Activated CD4-positive, alpha-beta T cell treated with anti-CD3 and anti-CD28 coated beads, Interleukin-2, Interleukin-6, amounts not matched to agents 100 ng/mL and 50 ng/mL, durations not matched to agents 16 hours and 8 hours (primary cell): ENCODE measurements at regions not wholly inside any gene's neighbourhood (a gene's known extent, or its start where the extent isn't known, plus 50 kb on each side); places are given as distances from the start of the nearest gene placed in this dataset.
"Not testable (repeated sequence)": the region's sequence is repeated elsewhere in the genome, so short reads cannot be mapped to it uniquely, and the experiment has no call there.

Experiments used
- DNase-seq: peaks from one replicate; pipeline ENCODE4 v3.0.0-alpha.2; 2020

DNA sequence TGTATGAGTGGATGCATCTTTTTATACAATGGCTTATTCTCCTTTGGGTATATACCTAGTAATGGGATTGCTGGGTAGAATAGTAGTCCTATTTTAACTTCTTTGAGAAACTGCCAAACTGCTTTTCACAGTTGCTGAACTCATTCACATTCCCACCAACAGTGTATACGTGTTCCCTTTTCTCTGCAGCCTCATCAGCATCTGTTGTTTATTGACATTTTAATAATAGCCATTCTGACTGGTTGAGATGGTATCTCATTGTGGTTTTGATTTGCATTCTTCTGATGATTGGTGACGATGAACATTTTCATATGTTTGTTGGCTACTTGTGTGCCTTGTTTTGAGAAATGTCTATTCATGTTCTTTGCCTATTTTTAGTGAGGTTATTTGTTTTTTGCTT lies 687.0 kb upstream of the EPHA5 start:
- DNase-seq, result no peak

DNA sequence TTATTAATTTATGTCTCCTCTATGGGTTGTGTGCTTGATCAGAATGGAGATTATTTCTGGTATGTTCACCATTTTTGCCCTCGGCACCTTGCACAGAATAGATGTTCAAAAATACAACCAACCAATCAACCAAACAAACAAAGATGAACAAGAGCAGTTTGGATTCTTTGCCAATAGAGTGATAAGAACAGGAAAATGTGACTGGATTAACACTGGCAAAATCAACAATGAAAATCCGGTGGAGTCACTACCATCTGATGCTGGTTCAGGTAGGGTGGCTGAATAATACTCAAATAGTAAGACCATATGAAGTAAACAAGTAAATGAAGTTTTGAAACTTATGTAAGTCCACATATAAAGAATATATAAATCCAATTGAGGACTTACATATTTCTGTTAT lies 685.0 kb upstream of the EPHA5 start:
- no peak for DNase-seq

DNA sequence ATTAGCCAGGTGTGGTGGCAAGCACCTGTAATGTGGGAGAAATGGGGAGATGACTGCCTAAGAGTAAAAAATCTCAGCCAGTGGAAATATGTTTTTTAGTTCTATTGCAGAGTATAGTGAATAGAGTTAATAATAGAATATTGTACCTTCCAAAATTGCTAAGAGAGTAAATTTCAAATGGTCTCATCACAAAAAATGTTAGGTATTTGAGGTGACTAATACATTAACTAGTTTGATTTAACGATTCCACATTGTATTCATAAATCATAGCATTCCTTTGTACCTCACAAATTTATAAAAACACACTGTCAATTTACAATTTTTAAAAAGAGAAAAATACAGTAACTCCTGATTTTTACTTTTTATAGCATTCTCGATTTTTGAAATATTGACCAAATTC lies 681.5 kb upstream of the EPHA5 start:
- DNase-seq, result no peak

DNA sequence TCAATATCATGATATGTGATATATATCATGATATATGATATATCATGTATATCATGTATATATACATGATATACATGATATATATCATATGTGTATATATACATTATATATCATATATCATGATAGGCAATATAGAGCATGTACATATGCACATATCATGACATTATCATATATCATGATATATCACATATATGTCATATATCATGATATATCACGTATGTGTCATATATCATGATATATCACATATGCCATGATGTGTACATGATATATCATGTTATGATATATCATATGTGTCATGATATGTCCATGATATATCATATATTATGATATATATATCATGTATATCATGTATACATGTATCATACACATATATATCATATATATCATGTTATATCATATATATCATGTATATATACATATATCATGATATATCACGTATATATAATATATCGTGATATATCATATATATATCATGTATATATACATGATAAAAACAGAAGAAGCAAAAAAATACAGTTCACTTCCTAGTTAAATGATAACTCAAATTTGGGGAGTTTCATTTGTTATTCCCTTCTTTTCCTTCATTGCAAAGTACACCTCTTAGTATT lies 670.1 kb upstream of the EPHA5 start:
- DNase-seq, result no peak

DNA sequence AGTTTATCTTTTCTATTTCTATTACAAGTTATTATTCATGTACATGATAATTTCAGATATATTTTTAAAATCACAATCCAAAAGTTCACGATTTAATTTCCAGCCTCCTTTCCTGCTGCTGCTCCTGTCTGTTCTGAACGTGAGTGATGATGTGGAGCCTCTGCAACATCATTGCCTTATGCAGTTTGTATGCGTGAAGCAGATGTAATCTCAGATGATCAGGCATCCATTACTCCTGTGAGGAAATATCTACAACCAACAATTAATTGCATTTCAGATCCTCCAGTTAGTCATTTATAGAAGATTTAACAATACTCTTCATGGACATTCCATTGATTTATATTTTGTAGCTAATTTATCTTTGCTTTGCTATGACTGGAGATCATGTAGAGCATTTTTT lies 668.7 kb upstream of the EPHA5 start:
- DNase-seq, result no peak

DNA sequence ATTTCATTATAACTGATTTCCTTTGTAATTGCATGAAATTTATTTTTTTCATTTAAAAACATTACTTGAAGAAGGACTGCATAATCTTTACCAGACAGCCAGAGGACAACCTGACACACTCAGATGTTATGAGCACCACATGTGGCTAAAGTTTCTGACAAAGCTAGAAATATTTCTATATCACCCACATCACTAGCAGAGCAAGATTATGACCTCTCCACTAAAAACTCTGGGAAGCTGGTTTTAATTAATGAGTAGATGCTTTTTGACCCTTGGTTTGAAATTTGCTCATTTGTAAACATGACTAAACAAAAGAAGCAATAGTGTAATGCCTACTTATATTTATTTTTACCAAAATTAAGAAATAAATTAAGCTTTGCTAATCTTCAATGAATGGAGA lies 661.5 kb upstream of the EPHA5 start:
- DNase-seq, result no peak

DNA sequence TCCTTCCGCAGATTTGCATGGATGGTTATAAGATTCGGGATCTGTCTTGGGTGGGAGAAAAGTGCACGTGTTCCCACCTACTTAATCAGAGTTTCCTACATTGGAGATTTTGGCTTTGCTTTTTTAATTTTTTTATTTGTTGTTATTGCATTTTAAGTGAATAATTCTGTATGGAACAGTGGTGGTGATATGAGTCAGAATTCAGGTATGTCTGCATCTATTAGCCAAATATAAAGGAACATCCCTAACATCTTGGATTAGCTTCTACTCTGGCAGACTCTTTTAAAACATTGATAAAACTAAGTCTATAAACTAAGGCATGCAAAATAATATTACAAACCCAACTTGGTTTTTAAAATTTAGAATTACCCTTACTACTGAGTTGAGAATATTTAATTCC lies 659.8 kb upstream of the EPHA5 start:
- DNase-seq, result no peak

DNA sequence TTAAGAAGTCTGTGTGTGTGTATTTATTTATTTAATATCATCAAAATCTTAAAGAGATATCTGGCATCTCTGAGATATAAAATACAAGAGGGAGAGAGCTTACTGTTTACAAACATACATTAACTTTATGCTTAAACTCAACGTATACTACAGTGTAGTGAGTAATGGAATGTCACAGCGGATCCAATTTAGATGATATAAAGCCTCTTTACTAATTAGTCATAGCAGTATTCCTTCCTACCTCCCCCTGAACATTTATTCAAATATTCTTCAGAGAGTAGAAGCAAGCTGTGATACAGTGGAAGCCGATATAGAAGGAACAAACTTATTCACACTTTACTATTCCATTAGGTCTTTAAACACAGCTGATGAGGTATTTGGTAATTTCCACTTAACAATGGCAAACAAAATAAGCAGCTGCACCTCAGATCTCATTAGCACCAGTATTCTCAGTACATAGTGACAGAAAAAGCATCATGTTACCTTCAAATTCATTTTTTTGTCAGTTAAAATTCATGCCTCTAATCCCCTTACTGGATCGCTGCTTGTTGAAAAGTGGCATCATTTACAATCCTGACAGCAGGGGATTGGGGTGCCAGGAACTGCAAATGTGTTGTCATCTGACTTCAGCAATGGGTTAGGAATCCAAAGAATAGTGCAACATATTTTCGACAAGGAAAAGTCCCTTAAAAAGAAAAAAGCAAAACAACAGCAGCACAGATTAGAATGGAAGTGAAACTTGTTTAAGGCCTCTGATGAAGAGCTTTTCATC lies 658.7 kb upstream of the EPHA5 start:
- DNase-seq, result no peak

DNA sequence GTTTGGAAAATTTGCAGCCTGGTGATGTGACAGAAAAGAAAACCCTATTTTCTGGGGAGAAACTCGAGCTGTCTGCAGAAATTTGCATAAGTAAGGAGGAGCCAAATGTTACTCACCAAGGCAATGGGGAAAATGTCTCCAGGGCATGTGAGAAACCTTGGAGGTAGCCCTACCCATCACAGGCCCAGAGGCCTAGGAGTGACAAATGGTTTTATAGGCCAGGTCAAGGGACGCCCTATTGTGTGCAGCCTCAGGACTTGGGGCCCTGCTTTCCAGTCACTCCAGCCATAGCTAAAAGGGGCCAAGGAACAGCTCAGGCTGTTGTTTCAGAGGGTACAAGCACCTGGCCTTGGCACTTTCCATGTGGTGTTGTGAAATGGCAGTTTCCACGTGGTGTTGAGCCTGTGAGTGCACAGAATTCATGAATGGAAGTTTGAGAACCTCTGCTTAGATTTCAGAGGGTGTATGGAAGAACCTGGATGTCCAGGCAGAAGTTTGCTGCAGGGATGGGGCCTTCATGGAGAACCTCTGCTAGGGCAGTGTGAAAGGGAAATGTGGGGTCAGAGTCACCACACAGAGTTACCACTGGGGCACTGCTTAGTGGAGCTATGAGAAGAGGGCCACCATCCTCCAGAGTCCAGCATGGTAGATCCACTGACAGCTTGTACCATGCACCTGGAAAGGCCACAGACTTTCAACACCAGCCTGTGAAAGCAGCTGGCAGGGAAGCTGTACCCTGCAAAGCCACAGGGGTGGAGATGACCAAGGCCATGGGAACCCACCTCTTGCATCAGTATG lies 637.6 kb upstream of the EPHA5 start:
- DNase-seq, result no peak

DNA sequence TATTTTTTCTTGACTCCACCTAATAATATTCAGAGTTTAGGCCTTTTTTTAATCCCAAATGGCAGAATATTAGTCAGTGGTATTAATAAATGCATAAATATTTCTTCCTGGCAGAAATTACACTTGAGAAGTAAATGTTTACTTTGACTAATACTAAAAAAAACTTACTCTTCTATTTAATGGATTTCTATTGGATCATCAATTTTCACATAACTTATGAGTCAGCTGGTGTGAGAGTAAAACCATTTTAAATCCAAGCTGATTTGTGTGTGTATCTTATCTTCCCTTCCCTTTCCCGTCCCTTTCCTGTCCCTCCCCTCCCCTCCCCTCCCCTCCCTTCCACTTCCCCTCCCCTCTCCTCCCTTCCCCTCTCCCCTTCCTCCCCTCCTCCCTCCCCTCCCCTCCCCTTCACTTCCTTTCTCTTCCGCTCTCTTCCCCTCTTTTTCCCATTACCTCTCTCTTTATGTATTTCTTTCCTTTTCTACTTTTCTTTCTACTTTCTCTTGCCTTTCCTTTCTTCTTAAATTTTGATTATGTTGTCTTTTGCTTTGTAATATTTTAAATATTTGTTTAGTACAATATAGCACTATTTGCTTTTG lies 630.1 kb upstream of the EPHA5 start:
- DNase-seq, result no peak

DNA sequence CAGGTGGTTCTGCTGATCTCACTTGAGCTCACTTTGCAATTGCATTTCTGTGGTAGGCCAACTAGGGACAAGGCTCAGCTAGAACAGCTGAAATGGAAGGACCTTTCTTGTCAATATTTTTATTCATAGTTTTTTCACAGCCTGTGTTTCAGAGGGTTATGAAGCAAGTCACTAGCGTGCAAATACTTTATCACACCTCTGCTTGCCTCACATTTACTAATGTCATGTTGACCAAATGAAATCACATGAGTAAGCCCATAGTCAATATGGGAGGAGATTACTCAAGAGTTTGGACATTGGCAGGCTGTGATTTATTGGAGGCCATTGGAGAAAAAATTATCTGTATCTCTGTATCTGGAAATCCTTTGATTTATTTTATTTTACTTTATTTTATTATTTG lies 628.3 kb upstream of the EPHA5 start:
- DNase-seq, result no peak

DNA sequence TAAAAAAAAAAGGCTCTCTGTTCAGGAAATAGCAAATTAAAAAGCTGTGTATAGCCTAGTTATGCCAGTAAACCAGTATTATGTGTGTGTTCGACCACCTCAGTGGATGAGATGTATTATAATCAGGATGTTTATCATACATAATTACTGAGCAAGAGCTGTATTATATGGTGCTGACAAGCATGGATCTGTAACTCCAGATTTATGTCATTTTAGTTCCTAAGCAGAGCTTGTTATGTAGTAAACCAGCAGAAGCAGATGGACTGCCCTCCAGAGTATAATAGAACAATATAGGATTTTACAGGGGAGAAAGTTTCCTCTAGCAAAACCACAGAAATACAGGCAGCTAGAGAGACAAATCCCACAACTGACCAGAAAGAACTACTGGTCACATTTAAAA lies 627.4 kb upstream of the EPHA5 start:
- DNase-seq, result no peak

DNA sequence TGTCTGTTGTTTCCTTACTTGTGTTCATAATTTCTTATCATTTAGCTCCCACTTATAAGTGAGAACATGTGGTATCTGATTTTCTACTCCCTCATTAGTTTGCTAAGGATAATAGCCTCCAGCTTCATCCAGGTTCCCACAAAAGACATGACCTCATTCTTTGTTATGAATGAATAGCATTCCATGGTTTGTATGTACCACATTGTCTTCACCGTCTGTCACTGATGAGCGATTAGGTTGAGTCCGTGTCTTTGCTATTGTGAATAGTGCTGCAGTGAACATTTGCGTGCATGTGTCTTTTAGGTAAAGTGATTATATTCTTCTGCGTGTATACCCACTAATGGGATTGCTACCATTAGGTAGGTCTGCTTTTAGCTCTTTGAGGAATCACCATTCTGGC lies 624.3 kb upstream of the EPHA5 start:
- no peak for DNase-seq

DNA sequence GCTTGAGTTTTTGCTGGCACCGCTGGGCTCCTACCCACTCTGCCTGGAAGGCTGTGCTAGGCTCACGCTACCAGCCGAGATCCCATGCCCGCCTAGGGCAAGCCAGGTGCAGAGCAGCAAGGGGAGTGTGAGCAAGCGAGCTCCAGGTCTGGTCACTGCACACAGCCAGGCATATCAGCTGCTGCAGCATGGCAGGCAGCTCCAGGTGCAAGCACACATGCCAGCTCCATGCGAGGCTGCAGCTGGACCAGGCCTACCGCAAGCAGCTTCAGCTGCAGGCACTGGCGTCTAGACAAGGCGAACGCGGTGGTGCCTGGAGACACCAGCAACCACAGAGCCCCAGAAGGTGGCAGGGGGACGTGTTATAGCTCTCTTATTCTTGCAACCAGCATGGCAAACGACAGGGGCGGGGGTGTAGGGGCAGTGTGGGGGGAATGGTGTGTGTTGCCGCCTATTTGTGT lies 614.7 kb upstream of the EPHA5 start:
- DNase-seq, result no peak

DNA sequence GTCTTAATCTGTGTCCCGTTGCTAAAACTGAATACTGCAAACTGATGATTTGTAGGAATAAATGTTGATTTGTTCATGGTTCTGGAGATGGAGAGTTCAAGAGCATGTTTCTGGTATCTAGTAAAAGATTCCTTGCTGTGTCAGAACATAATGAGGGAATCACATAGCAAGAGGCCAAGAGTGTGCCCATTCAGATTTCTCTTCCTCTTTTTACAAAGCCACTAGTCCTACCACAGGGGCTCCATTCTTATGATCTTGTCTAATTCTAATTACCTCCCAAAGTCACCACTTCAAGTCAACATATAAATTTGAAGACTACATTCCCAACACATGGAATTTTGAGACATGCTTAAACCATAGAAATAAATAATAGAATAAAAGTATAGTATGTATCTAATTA lies 608.8 kb upstream of the EPHA5 start:
- no peak for DNase-seq

DNA sequence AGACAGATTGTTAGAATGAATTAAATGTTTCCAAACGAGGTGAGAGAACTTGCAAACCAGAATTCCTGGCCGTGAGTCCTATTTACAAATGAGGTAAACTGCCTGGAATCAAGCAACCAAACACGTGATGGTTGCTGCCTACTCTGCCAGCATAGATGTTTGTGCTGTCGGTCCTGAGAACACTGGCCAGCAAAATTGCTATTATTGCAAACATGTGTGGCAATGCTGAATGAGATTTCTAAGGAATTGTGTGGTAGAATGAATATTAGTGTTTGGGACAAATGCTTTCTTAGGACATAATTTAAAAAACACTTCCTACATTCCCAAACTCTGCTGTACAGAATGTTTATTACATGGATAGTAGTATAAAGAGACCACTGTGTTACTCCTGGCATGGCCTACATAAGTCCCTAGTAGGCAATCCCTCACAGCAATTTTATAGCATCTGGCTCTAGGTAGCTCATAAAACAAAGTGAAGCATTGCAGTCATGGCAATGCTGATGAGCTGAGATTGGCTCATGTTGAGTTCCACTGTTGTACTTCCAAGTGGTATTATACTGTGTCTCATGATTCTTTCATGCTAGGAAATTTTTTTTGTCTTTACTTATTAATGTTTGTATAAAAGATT lies 605.2 kb upstream of the EPHA5 start:
- DNase-seq, result no peak

DNA sequence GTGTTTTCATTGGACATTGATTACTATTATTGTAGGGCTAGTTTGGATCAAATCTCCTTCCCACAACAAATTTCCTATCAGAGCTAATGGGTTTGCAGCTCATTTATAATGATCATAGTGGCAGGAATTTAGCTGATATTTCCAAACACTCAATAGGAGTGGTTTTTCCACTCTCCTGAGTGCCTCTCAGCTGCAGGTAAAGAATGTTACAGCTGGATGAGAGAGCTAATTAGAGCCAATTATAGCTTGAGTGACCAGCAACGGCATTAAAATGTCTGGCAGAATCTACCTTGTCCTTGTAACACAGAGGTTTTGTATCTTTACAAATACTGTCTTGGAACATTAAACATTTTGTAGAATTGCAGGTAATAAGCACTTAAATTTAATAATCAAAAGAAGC lies 602.8 kb upstream of the EPHA5 start:
- no peak for DNase-seq

DNA sequence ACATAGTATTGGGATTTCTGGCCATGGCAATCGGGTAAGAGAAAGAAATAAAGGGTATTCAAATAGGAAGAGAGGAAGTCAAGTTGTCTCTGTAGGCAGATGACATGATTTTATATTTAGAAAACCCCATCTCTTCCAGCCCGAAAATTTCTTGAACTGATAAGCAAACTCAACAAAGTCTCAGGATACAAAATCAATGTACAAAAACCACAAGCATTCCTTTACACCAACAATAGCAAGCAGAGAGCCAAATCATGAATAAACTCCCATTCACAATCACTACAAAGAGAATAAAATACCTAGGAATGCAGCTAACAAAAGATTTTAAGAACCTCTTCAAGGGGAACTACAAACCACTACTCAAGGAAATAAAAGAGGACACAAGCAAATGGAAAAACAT lies 600.1 kb upstream of the EPHA5 start:
- DNase-seq, result not testable (repeated sequence)

DNA sequence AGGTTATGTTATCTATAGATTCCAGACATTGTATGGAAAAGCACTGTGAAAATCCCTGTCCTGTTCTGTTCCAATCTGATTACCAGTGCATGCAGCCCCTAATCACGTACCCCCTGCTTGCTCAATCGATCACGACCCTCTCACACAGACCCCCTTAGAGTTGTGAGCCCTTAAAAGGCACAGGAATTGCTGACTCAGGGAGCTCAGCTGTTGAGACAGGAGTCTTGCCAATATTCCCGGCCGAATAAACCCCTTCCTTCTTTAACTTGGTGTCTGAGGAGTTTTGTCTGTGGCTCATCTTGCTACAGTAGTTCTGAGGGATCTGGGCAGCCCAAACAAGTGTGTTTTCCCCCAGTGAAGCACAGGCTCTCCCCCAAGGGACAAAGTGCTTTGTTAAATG lies 596.3 kb upstream of the EPHA5 start:
- not testable (repeated sequence) for DNase-seq

DNA sequence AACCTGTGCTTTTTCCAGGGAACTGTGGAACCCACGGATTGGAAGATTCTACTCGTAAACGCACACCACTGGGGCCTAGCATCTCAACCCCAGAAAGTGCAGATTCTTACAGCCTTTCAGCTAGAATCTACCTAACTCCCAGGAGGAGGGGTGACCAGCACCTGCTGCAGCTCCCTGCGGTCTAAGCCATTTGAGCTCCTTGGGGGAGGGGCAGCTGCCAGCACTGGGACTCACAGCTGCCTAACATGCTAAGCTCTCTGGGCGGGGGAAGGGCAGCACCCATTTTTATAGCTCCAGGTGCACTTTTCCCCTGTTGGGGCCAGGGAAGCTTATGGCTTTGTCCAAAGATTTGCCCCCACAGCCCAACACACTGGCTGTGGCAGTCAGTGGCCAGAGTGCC lies 595.7 kb upstream of the EPHA5 start:
- DNase-seq, result no peak

DNA sequence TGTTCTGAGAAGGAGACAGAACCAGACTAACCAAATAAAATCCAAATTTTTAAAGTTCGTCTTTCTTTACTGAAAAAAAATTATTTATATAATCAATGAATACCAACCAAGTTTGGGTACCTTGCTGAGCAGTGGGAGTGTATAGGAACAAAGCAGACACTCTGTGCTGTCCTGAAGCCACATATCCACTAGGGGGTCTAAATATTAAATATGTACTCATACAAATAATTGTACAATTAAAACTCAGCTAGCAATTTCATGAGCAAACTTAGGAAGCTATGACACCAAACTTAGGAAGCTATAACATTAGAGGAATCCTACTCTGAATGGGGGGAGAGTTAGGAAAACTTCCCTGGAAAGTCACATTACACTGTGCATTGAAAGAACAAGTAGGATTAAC lies 582.0 kb upstream of the EPHA5 start:
- DNase-seq, result no peak

DNA sequence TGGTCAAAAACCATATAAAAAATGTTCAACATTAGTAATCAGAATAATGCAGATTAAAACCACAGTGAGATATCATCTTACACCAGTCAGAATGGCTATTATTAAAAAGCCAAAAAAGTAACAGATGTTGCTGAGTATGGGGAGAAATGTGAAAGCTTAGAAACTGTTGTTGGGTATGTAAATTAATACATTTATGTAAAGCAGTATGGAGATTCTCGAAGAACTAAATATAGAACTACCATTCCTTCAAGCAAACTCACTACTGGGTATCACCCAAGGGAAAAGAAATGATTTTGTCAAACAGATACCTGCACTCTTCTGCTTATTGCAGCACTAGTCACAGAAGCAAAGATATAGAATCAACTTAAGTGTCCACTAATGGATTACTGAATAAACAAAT lies 576.4 kb upstream of the EPHA5 start:
- no peak for DNase-seq

DNA sequence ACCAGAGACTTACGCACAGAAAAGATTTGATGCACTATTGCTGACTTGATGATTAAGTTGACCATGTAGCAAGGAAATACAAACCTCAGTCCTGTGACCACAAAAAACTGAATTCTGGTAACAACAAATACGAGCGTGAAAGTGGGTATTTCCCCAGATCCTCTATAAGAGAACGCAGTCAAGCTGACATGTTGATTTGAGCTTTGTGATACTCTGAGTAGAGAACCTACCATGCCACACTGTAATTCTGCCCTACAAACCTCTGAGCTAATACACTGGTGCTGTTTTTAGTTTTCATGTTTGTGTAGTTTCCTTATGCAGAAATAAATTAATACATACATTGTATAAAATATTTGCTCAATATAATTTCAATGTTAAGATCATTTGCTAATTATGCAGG lies 565.6 kb upstream of the EPHA5 start:
- DNase-seq, result no peak
